RWPE2 (cell line): ENCODE measurements at regions not wholly inside any gene's neighbourhood (a gene's known extent, or its start where the extent isn't known, plus 50 kb on each side); places are given as distances from the start of the nearest gene placed in this dataset.
"Not testable (repeated sequence)": the region's sequence is repeated elsewhere in the genome, so short reads cannot be mapped to it uniquely, and the experiment has no call there.

ENCODE experiments used
- ATAC-seq: fragments of 200-7000 bp; cut with Tn5 transposase; 3 replicates; pipeline ENCODE4 v1.9.1; 2021; ENCODE audit warnings: low read depth
- DNase-seq: peaks from one replicate; pipeline ENCODE4 v3.0.0-alpha.2; 2020; ENCODE audit warnings: low spot score
- H3K27ac ChIP-seq: fragments of 450-650 bp; 2 replicates; pipeline ENCODE4 v1.5.1; 2017; ENCODE audit warnings: mild to moderate bottlenecking; ENCODE audit not compliant: poor library complexity, severe bottlenecking
- H3K27me3 ChIP-seq: fragments of 250-450 bp; sonication (Bioruptor Pico); 2 replicates; pipeline ENCODE4 v1.5.1; 2021; ENCODE audit warnings: mild to moderate bottlenecking, moderate library complexity; ENCODE audit not compliant: insufficient read depth, poor library complexity, severe bottlenecking
- H3K36me3 ChIP-seq: fragments of 250-450 bp; sonication (Bioruptor Pico); 2 replicates; pipeline ENCODE4 v1.5.1; 2020; ENCODE audit warnings: low read depth, mild to moderate bottlenecking, moderate library complexity
- H3K4me1 ChIP-seq: fragments of 250-450 bp; sonication (Bioruptor Pico); 2 replicates; pipeline ENCODE4 v1.5.1; 2021; ENCODE audit warnings: mild to moderate bottlenecking, moderate library complexity; ENCODE audit not compliant: insufficient read depth, poor library complexity, severe bottlenecking
- H3K4me3 ChIP-seq: fragments of 250-450 bp; sonication (Bioruptor Pico); 2 replicates; pipeline ENCODE4 v1.5.1; 2021; ENCODE audit warnings: mild to moderate bottlenecking, moderate library complexity; ENCODE audit not compliant: severe bottlenecking
- H3K9me3 ChIP-seq: fragments of 250-450 bp; sonication (Bioruptor Pico); 2 replicates; pipeline ENCODE4 v1.5.1; 2021; ENCODE audit warnings: mild to moderate bottlenecking, moderate library complexity; ENCODE audit not compliant: severe bottlenecking
- TF ChIP-seq, protein P1 (sequence below): fragments of 450-650 bp; IDR thresholded peaks from one replicate; pipeline ENCODE4 v1.5.1; 2017; ENCODE audit warnings: mild to moderate bottlenecking, moderate library complexity; ENCODE audit not compliant: poor library complexity, severe bottlenecking

DNA sequence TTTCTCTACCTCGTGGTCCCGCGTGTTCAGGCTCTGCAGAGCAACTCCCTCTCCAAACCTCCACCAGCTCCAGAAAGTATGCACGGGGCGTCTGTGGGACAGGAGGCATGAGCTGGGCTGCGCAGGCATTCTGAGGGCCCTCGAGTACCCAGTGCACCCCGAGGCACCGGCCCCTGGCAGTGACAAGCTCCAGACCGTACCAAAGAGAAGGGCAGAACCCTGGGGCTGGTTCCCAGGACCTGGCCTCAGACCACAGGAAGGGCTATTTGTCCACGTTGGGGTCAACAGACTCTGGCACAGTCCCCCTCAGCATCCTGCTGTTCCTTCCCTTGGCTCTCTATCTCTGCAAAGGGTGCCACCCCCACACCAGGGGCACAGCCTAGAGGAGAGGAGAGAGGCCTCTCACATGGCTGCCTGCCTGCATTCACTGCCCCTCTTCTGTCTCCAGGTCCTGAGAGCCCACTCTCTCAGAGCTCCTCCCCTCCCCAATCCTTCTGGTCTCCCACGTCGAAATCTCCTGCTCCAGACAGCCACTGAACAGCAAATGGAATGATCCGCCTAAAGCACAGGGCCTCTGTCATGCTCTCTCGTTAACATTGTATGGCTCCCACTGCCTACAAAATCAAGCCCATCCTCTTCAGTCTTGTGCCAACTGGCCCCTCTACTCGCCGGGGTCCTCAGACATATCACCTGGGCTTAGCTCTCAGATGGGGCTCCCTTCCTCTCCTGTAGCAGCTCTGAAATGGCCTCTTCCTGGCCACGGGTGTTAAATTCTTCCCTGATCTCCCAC lies 96.3 kb downstream of the OAT start:
- Histone ChIP-seq H3K36me3 (no peaks in the 10 kb centered on the region), H3K9me3 (no peaks in the 10 kb centered on the region), H3K4me3 (no peak overlapping the region), H3K27me3 (no peaks in the 10 kb centered on the region), H3K27ac (no peak overlapping the region), H3K4me1 (no peaks in the 10 kb centered on the region)
- ATAC-seq: no peak
- no peak for DNase-seq
- TF ChIP-seq, protein P1, sequence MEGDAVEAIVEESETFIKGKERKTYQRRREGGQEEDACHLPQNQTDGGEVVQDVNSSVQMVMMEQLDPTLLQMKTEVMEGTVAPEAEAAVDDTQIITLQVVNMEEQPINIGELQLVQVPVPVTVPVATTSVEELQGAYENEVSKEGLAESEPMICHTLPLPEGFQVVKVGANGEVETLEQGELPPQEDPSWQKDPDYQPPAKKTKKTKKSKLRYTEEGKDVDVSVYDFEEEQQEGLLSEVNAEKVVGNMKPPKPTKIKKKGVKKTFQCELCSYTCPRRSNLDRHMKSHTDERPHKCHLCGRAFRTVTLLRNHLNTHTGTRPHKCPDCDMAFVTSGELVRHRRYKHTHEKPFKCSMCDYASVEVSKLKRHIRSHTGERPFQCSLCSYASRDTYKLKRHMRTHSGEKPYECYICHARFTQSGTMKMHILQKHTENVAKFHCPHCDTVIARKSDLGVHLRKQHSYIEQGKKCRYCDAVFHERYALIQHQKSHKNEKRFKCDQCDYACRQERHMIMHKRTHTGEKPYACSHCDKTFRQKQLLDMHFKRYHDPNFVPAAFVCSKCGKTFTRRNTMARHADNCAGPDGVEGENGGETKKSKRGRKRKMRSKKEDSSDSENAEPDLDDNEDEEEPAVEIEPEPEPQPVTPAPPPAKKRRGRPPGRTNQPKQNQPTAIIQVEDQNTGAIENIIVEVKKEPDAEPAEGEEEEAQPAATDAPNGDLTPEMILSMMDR: no peak

DNA sequence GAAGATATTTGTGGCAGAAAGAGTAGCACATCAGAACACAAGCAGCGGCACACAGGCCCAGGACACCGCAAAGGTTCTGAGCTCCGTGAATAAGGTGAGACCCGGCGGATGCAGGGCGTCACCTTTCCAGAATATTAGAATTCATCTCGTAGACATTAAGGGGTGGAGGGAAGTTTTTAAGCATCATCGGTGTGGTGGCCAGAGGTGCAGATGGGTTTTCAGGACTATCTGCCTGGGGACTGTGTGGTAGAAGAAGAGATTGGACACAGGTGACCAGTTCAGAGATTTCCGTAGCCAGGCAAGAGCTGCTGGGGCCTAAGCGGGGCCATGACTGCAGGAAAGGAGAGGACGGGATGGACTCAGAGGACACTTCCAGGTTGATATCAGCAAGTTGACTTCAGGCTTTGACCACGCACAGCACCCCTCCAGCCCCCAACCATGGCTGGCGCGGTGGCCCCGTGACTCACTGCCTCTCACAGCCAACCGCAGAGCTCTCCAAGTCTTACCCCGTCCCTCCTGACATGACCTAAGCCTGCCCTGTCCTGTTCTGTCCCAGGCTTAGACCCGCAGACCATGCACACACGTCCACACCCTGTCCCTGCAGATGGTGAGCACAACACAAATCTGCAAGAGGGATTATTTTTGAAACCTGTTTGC lies 97.2 kb downstream of the OAT start:
- Histone ChIP-seq H3K4me1 (no peaks in the 10 kb centered on the region), H3K9me3 (no peaks in the 10 kb centered on the region), H3K27ac (no peak overlapping the region), H3K36me3 (no peaks in the 10 kb centered on the region), H3K27me3 (no peaks in the 10 kb centered on the region), H3K4me3 (no peak overlapping the region)
- DNase-seq: no peak
- TF ChIP-seq, protein P1: no peak
- no peak for ATAC-seq

DNA sequence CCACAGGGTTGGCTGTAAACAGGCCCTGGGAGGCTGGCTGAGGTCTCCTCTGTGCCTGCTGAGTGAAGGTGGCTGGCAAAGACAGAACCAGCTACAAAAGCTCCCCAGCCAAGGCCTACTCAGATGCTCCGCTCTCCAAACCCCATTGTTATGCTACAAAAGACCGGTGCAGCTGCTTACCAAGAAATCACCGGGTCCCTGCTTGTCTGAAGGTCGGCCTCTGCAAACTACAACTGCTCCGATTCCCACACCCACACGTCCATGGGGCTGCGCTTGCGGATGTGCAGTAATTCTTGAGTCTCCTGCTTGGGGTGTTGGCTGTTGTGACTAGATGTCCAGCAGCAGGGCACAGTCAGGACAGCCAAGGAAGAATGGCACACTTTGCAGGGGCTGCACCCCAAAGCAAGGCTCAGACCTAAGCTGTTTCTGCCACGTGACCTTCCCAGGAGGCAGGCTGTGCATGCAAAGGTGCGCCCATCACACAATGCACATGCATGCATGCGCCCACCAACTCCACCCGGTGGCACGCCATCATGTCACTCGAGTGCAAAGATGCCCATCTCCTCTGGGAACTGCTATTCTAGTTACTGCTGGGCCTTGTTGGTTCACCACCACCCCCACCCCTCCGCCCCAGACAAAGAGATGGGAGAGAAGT lies 97.8 kb downstream of the OAT start:
- Histone ChIP-seq H3K9me3 (no peaks in the 10 kb centered on the region), H3K36me3 (no peaks in the 10 kb centered on the region), H3K27ac (no peak overlapping the region), H3K4me1 (no peaks in the 10 kb centered on the region), H3K27me3 (no peaks in the 10 kb centered on the region), H3K4me3 (no peak overlapping the region)
- TF ChIP-seq, protein P1: no peak
- DNase-seq: no peak
- no peak for ATAC-seq

DNA sequence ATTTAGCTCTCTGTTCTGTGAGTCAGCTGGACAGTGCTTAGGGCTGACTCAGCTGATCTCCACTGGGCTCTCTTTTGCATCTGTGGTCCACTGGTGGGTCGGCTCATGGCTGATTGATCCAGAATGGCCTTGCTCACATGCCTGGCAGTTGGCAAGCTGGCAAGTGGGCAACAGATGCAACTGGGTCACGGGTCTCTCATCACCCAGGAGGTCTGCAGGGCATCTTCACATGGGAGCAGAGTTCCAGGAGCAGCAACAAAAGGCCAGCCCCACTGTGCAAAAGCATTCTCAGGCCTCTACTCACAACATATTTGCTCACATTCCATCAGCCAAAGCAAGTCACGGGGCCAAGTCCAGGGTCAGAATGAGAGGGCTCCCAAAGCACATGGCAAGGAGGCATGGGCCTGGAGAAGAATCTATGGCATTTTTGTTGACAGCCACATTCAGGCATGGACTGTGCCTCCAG lies 98.8 kb downstream of the OAT start:
- TF ChIP-seq, protein P1: no peak
- no peaks in the 10 kb centered on the region for H3K36me3 ChIP-seq
- DNase-seq (no peak), ATAC-seq (no peak)
- H3K27me3 ChIP-seq: no peaks in the 10 kb centered on the region
- H3K27ac ChIP-seq: no peak overlapping the region
- no peaks in the 10 kb centered on the region for H3K9me3 ChIP-seq
- no peaks in the 10 kb centered on the region for H3K4me1 ChIP-seq
- no peak overlapping the region for H3K4me3 ChIP-seq

DNA sequence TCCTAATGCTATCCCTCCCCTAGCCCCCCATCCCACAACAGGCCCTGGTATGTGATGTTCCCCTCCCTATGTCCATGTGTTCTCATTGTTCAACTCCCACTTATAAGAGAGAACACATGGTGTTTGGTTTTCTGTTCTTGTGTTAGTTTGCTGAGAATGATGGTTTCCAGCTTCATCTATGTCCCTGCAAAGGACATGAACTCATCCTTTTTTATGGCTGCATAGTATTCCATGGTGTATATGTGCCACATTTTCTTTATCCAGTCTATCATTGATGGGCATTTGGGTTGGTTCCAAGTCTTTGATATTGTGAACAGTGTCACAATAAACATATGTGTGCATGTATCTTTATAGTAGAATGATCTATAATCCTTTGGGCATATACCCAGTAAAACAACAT lies 99.2 kb downstream of the OAT start:
- not testable (repeated sequence) for ATAC-seq, H3K4me1 ChIP-seq, H3K27me3 ChIP-seq, H3K4me3 ChIP-seq, H3K9me3 ChIP-seq, DNase-seq, H3K27ac ChIP-seq, H3K36me3 ChIP-seq
